Common myeloid progenitor, CD34-positive (primary cell): ENCODE measurements at regions not wholly inside any gene's neighbourhood (a gene's known extent, or its start where the extent isn't known, plus 50 kb on each side); places are given as distances from the start of the nearest gene placed in this dataset.
"Not testable (repeated sequence)": the region's sequence is repeated elsewhere in the genome, so short reads cannot be mapped to it uniquely, and the experiment has no call there.

Experiments used
- CTCF ChIA-PET: fragments of 350-600 bp; sonication (Branson Sonifier 250); formaldehyde crosslinking; loops from one replicate; lab custom pipeline; 2021; ENCODE audit warnings: antibody characterized with exemption; lab: Charles Lee
- POLR2A ChIA-PET: fragments of 350-600 bp; sonication (Branson Sonifier 250); formaldehyde crosslinking; loops from one replicate; lab custom pipeline; 2021; ENCODE audit warnings: antibody characterized with exemption; lab: Charles Lee
- DNase-seq, 3 donors: peaks; one replicate each; pipeline versions ENCODE4 v3.0.0 to v3.0.0-alpha.2; 2013
- H3K27ac ChIP-seq, 2 experiments: 1 replicate in 1 of 2; 2 replicates in 1 of 2; pipeline ENCODE4 v1.7.0; 2013; ENCODE audit warnings: inconsistent platforms in 2 of 2, low read length in 2 of 2, mild to moderate bottlenecking in 2 of 2, low read depth in 1 of 2, moderate library complexity in 1 of 2; ENCODE audit not compliant: severe bottlenecking in 2 of 2, insufficient read depth in 1 of 2, poor library complexity in 1 of 2
- H3K27me3 ChIP-seq, 5 experiments: replicated peaks in 2 of 5; 1 replicate in 3 of 5; 2 replicates in 2 of 5; pipeline versions ENCODE4 v1.6.1 to v1.7.0; 2013; ENCODE audit warnings: low read length in 4 of 5, mild to moderate bottlenecking in 2 of 5, moderate library complexity in 2 of 5, inconsistent platforms in 1 of 5; ENCODE audit not compliant: insufficient read depth in 5 of 5, control insufficient read depth in 4 of 5
- H3K36me3 ChIP-seq, 4 experiments: 1 replicate in 2 of 4; 2 replicates in 2 of 4; pipeline versions ENCODE4 v1.6.1 to v1.7.0; 2013; ENCODE audit warnings: low read length in 3 of 4, control low read depth in 1 of 4, mild to moderate bottlenecking in 1 of 4; ENCODE audit not compliant: control insufficient read depth in 4 of 4, insufficient read depth in 4 of 4
- H3K4me1 ChIP-seq, 4 experiments: 1 replicate in 3 of 4; 2 replicates in 1 of 4; pipeline versions ENCODE4 v1.6.1 to v1.7.1; 2013; ENCODE audit warnings: low read length in 3 of 4, mild to moderate bottlenecking in 3 of 4, control low read depth in 1 of 4, inconsistent platforms in 1 of 4, moderate library complexity in 1 of 4; ENCODE audit not compliant: control insufficient read depth in 4 of 4, insufficient read depth in 4 of 4; ENCODE audit errors: control extremely low read depth in 1 of 4
- H3K4me3 ChIP-seq, 7 experiments: 1 replicate in 4 of 7; 2 replicates in 3 of 7; pipeline versions ENCODE4 v1.5.1 to v1.7.0; 2013; ENCODE audit warnings: mild to moderate bottlenecking in 7 of 7, low read length in 6 of 7, moderate library complexity in 6 of 7, inconsistent platforms in 2 of 7, low read depth in 2 of 7, control low read depth in 1 of 7; ENCODE audit not compliant: insufficient read depth in 4 of 7, control insufficient read depth in 1 of 7; ENCODE audit errors: extremely low read depth in 1 of 7
- H3K9me3 ChIP-seq, 5 experiments: 1 replicate in 4 of 5; 2 replicates in 1 of 5; pipeline versions ENCODE4 v1.6.1 to v1.7.1; 2013; ENCODE audit warnings: low read length in 4 of 5, mild to moderate bottlenecking in 2 of 5, inconsistent platforms in 1 of 5, low read depth in 1 of 5, moderate library complexity in 1 of 5; ENCODE audit not compliant: control insufficient read depth in 4 of 5, insufficient read depth in 2 of 5; ENCODE audit errors: control extremely low read depth in 1 of 5
- WGBS: methylation state at CpG from one replicate; pipeline ENCODE4 v1.1.5; 2013; ENCODE audit not compliant: insufficient coverage; 5-methylcytosine and 5-hydroxymethylcytosine counted together

DNA sequence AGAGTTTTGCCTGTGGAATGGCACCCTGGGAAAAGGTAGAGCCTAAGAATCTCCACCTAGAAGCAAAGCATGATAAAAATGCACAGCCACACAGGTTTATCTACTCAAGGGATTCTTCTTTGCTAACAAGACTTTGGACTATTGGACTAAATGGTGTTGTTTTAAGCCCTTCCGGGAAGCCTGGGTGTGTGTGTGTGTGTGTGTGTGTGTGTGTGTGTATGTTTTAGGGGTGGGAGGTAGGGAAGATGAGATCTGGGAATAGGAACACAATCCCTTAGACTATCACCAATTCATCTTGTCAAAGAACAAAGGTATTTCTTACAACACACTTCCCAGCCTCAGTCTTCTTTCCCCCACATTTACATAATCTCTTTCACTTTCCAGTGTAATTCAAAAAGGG, 327.5 kb upstream of the FGF16 start:
- DNase-seq, result no peak
- H3K27ac ChIP-seq, result no peak overlapping the region

DNA sequence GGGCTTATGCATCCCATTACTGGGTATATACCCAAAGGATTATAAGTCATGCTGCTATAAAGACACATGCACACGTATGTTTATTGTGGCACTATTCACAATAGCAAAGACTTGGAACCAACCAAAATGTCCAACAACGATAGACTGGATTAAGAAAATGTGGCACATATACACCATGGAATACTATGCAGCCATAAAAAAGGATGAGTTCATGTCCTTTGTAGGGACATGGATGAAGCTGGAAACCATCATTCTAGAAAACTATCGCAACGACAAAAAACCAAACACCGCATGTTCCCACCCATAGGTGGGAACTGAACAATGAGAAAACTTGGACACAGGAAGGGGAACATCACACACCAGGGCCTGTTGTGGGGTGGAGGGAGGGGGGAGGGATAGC, 323.3 kb upstream of the FGF16 start:
- 76% methylated on average over 2 of the region's 5 CpGs for WGBS
- H3K9me3 ChIP-seq, DNase-seq, H3K27me3 ChIP-seq, H3K4me1 ChIP-seq, H3K36me3 ChIP-seq, H3K4me3 ChIP-seq, POLR2A ChIA-PET, CTCF ChIA-PET, H3K27ac ChIP-seq: not testable (repeated sequence)

More for the DNA sequence above, 327.5 kb upstream of the FGF16 start:
- Histone ChIP-seq H3K27me3 (no peaks in the 10 kb centered on the region), H3K36me3 (no peaks in the 10 kb centered on the region), H3K4me1 (no peaks in the 10 kb centered on the region), H3K9me3 (no peaks in the 10 kb centered on the region), H3K4me3 (no peak overlapping the region)
- ChIA-PET POLR2A (no interaction called here), CTCF (no interaction called here)
- WGBS, result no CpG with 5 or more reads among the region's 1 CpG

DNA sequence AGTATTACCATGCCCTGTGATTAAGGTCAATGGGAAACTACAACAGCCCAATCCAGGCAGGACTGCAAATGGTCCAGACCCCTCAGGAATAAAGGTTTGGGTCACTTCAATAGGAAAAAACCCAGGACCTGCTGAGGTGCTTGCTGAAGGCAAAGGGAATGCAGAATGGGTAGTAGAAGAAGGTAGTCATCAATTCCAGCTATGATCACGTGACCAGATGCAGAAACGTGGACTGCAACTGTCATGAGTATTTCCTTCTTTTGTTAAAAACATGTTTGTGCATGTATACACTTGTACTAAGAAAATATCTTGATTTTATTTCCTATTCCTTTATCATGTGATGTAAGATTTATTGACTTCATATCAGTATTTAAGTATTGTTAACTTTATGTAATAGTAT, 319.6 kb upstream of the FGF16 start:
- H3K9me3 ChIP-seq, POLR2A ChIA-PET, H3K27ac ChIP-seq, CTCF ChIA-PET, H3K36me3 ChIP-seq, H3K4me3 ChIP-seq, DNase-seq, H3K27me3 ChIP-seq, H3K4me1 ChIP-seq: not testable (repeated sequence)
- WGBS, result no CpG with 5 or more reads among the region's 2 CpGs

DNA sequence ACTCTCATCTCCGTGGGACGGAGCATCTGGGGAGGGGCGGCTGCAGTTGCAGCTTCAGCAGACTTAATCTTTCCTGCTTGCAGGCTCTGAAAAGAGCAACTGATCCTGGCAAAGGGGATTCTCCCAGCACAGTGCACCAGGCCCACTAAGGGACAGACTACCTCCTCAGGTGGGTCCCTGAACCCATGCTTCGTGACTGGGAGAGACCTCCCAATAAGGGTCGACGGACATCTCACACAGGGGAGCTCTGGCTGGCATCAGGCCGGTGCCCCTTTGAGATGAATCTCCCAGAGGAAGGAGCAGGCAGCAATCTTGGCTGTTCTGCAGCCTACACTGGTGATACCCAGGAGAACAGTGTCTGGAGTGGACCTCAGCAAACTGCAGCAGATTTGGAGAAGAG, 303.3 kb upstream of the FGF16 start:
- POLR2A ChIA-PET, result no interaction called here
- DNase-seq, result no peak
- no peaks in the 10 kb centered on the region for H3K4me1 ChIP-seq
- H3K27ac ChIP-seq, result no peak overlapping the region
- peaks cover 0 to 5% (median 0%) of the 10 kb centered on the region in 5 experiments for H3K9me3 ChIP-seq
- CTCF ChIA-PET, result no interaction called here
- 81% methylated on average over 7 of the region's 7 CpGs for whole genome bisulfite sequencing
- H3K4me3 ChIP-seq, result no peak overlapping the region
- no peaks in the 10 kb centered on the region for H3K27me3 ChIP-seq
- H3K36me3 ChIP-seq, result no peaks in the 10 kb centered on the region

DNA sequence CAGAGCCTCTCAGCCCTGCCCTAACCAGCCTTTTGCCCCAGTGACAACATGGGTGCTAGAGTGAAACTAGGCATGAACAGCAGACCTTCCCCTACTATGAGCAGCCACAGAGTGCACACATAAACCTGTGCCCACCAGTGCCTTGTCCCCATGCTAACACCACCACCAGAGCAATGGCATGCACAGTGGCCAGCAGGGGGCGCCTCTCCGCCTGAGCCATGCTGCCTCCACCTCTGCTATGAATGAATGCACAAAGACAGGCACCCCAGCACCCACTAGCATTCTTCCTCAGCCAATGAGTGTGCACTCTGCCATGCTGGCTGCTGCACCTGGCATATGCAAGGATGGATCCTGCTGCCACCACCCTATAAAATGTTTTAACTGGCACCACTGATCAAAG, 286.9 kb upstream of the FGF16 start:
- Histone ChIP-seq H3K9me3 (peaks cover 0 to 3% (median 0%) of the 10 kb centered on the region in 5 experiments), H3K4me3 (no peak overlapping the region), H3K27ac (no peak overlapping the region), H3K36me3 (no peaks in the 10 kb centered on the region), H3K4me1 (no peaks in the 10 kb centered on the region), H3K27me3 (no peaks in the 10 kb centered on the region)
- CTCF ChIA-PET, result no interaction called here
- no CpG with 5 or more reads among the region's 2 CpGs for WGBS
- POLR2A ChIA-PET, result no interaction called here
- peak in 1 of 3 donors; percentile 1 for DNase-seq

DNA sequence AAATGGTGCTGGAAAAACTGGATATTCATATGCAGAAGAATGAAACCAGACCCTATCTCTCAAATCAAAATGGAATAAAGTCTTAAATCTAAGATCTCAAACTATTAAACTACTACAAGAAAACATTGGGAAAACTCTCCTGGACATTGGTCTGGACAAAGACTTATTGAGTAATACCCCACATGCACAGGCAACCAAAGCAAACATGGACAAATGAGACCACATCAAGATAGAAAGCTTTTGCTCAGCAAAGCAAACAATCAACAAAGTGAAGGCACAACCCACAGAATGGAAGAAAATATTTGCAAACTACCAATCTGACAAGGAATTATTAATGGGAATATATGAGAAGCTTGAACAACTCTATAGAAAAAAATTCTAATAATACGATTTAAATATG, 284.4 kb upstream of the FGF16 start:
- Histone ChIP-seq H3K9me3 (peaks cover 0 to 3% (median 0%) of the 10 kb centered on the region in 5 experiments), H3K4me3 (no peak overlapping the region), H3K27me3 (no peaks in the 10 kb centered on the region), H3K27ac (no peak overlapping the region), H3K36me3 (no peaks in the 10 kb centered on the region), H3K4me1 (no peaks in the 10 kb centered on the region)
- POLR2A ChIA-PET, result no interaction called here
- CTCF ChIA-PET, result no interaction called here
- WGBS, result no CpG with 5 or more reads among the region's 1 CpG
- DNase-seq, result no peak

DNA sequence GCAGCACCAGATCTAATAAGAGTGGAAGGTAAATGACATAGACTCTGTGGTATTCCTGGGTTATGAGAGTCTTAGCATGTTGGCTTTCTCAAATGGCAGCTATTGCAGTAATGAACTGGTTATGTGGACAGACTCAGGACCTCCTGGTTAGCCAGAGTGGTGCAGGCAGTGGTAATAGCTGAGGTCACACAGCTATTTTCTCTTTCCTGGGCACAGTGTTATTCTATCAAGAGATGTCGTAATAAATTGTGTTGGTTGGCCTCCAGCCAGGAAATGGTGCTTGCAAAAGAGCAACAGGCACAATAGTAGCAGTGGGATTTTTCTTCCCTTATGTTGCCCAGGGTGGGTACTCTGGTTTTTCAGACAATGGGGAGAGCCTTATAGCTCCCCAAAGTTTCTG, 279.2 kb upstream of the FGF16 start:
- H3K4me1 ChIP-seq, result no peaks in the 10 kb centered on the region
- no CpG with 5 or more reads among the region's 1 CpG for WGBS
- no peaks in the 10 kb centered on the region for H3K36me3 ChIP-seq
- H3K4me3 ChIP-seq, result no peak overlapping the region
- H3K9me3 ChIP-seq, result no peaks in the 10 kb centered on the region
- H3K27me3 ChIP-seq, result no peaks in the 10 kb centered on the region
- no peak for DNase-seq
- POLR2A ChIA-PET, result interaction anchor here (0.6 kb wide), 1 partner anchor 1387 kb away, joined by 3 read pairs; no protein-coding TSS in a partner anchor
- no peak overlapping the region for H3K27ac ChIP-seq
- CTCF ChIA-PET, result no interaction called here
